ENCODE measurements at regions not wholly inside any gene's neighbourhood (a gene's known extent, or its start where the extent isn't known, plus 50 kb on each side); places are given as distances from the start of the nearest gene placed in this dataset.

DNA sequence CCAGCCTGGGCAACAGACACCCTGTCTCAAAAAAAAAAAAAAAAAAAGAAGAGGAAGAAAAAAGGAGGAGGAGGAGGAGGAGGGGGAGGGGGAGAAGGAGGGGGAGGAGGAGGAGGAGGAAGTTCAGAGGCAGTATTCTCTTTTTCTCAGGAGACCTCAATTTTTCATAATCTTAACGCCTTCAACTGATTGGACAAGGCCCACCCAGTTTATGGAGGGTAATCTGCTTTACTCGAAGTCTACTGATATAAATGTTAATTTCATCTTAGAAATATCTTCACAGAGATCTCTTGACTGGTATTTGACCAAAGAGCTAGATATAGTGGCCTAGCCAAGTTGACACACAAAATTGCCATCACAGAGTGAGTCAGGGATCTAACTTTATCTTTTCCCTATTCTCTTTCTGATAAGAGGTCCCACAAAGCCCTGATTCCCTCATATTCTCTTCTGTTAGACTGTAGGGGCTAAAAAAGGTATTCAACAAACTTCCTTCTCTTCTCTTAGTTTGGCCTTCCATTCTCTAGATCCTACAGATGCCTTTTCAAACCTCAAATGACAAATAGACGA, 115.5 kb upstream of the ABCA1 start:
- TF ChIP-seq, protein P1, sequence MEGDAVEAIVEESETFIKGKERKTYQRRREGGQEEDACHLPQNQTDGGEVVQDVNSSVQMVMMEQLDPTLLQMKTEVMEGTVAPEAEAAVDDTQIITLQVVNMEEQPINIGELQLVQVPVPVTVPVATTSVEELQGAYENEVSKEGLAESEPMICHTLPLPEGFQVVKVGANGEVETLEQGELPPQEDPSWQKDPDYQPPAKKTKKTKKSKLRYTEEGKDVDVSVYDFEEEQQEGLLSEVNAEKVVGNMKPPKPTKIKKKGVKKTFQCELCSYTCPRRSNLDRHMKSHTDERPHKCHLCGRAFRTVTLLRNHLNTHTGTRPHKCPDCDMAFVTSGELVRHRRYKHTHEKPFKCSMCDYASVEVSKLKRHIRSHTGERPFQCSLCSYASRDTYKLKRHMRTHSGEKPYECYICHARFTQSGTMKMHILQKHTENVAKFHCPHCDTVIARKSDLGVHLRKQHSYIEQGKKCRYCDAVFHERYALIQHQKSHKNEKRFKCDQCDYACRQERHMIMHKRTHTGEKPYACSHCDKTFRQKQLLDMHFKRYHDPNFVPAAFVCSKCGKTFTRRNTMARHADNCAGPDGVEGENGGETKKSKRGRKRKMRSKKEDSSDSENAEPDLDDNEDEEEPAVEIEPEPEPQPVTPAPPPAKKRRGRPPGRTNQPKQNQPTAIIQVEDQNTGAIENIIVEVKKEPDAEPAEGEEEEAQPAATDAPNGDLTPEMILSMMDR (IDR thresholded peaks at IDR 0.05): no peak
- no peak for TF ChIP-seq POLR2A (IDR thresholded peaks at IDR 0.05)

Data from lower leg skin (tissue), 3 donors.